ENCODE measurements at regions not wholly inside any gene's neighbourhood (a gene's known extent, or its start where the extent isn't known, plus 50 kb on each side); places are given as distances from the start of the nearest gene placed in this dataset.
A peak's percentile ranks its signal among the peaks of the same experiment; 100 is the strongest.
"Not testable (repeated sequence)": the region's sequence is repeated elsewhere in the genome, so short reads cannot be mapped to it uniquely, and the experiment has no call there.

- DNase-seq (ENCODE audit: low read depth) = no peak
Measured at GRCh38 chr5:124193371-124193789, 553.1 kb downstream of the ZNF608 start.

GRCh38 chr5:124192716-124193115, 553.7 kb downstream of the ZNF608 start:
- no peak for DNase-seq (ENCODE audit: low read depth)

GRCh38 chr5:124185716-124186115, 560.7 kb downstream of the ZNF608 start:
- DNase-seq (ENCODE audit: low read depth) = no peak

GRCh38 chr5:124182133-124182532, 564.3 kb downstream of the ZNF608 start:
- DNase-seq (ENCODE audit: low read depth) = no peak

GRCh38 chr5:124180875-124181461, 565.5 kb downstream of the ZNF608 start:
- no peak for DNase-seq (ENCODE audit: low read depth)

- DNase-seq (ENCODE audit: low read depth) = no peak
Measured at GRCh38 chr5:124180299-124180874, 566.1 kb downstream of the ZNF608 start.

GRCh38 chr5:124179819-124180218, 566.6 kb downstream of the ZNF608 start:
- DNase-seq (ENCODE audit: low read depth) = peak; percentile 53

GRCh38 chr5:124178050-124178449, 568.4 kb downstream of the ZNF608 start:
- DNase-seq (ENCODE audit: low read depth) = no peak

GRCh38 chr5:124176692-124177091, 569.7 kb downstream of the ZNF608 start:
- peak; percentile 51 for DNase-seq (ENCODE audit: low read depth)

- DNase-seq (ENCODE audit: low read depth) = no peak
Measured at GRCh38 chr5:124173386-124173785, 573.1 kb downstream of the ZNF608 start.

- no peak for DNase-seq (ENCODE audit: low read depth)
Measured at GRCh38 chr5:124172389-124173003, 573.9 kb downstream of the ZNF608 start.

GRCh38 chr5:124168093-124168492, 578.3 kb downstream of the ZNF608 start:
- DNase-seq (ENCODE audit: low read depth) = not testable (repeated sequence)

- peak; percentile 44 for DNase-seq (ENCODE audit: low read depth)
Measured at GRCh38 chr5:124162767-124163532, 583.5 kb downstream of the ZNF608 start.

GRCh38 chr5:124161266-124161665, 585.2 kb downstream of the ZNF608 start:
- DNase-seq (ENCODE audit: low read depth) = no peak

GRCh38 chr5:124160265-124160664, 586.2 kb downstream of the ZNF608 start:
- no peak for DNase-seq (ENCODE audit: low read depth)

- no peak for DNase-seq (ENCODE audit: low read depth)
Measured at GRCh38 chr5:124157320-124157719, 589.1 kb downstream of the ZNF608 start.

GRCh38 chr5:124156415-124156996, 589.9 kb downstream of the ZNF608 start:
- peak; percentile 71 for DNase-seq (ENCODE audit: low read depth)

GRCh38 chr5:124154714-124155113, 591.7 kb downstream of the ZNF608 start:
- DNase-seq (ENCODE audit: low read depth) = no peak

- DNase-seq (ENCODE audit: low read depth) = no peak
Measured at GRCh38 chr5:124153588-124153987, 592.9 kb downstream of the ZNF608 start.

GRCh38 chr5:124148574-124148973, 597.9 kb downstream of the ZNF608 start:
- no peak for DNase-seq (ENCODE audit: low read depth)

GRCh38 chr5:124140060-124140459, 606.4 kb downstream of the ZNF608 start:
- no peak for DNase-seq (ENCODE audit: low read depth)

- no peak for DNase-seq (ENCODE audit: low read depth)
Measured at GRCh38 chr5:124139477-124139876, 607.0 kb downstream of the ZNF608 start.
